ENCODE measurements at regions not wholly inside any gene's neighbourhood (a gene's known extent, or its start where the extent isn't known, plus 50 kb on each side); places are given as distances from the start of the nearest gene placed in this dataset.
"Not testable (repeated sequence)": the region's sequence is repeated elsewhere in the genome, so short reads cannot be mapped to it uniquely, and the experiment has no call there.

- not testable (repeated sequence) for H3K4me1 Mint-ChIP-seq; H3K4me3 Mint-ChIP-seq; DNase-seq (ENCODE audit: low spot score in 2 of 2); H3K27me3 Mint-ChIP-seq; ATAC-seq (replicated peaks; ENCODE audit: extremely low read depth, poor library complexity, severe bottlenecking); H3K36me3 Mint-ChIP-seq (ENCODE audit: insufficient read depth); H3K9me3 Mint-ChIP-seq; H3K27ac Mint-ChIP-seq (ENCODE audit: low read depth)
Measured at GRCh38 chrX:74025145-74025544, 172.6 kb upstream of the XIST start.

GRCh38 chrX:74023203-74023602 is 170.7 kb upstream of the XIST start:
- ATAC-seq (replicated peaks; ENCODE audit: extremely low read depth, poor library complexity, severe bottlenecking) (no peak), DNase-seq (ENCODE audit: low spot score in 2 of 2) (no peak)
- no peaks in the 10 kb centered on the region for H3K4me1 Mint-ChIP-seq
- H3K27ac Mint-ChIP-seq (ENCODE audit: low read depth): no peak overlapping the region
- no peaks in the 10 kb centered on the region for H3K36me3 Mint-ChIP-seq (ENCODE audit: insufficient read depth)
- H3K4me3 Mint-ChIP-seq: no peak overlapping the region
- H3K9me3 Mint-ChIP-seq: no peaks in the 10 kb centered on the region
- no peaks in the 10 kb centered on the region for H3K27me3 Mint-ChIP-seq

- DNase-seq (ENCODE audit: low spot score in 2 of 2) (no peak), ATAC-seq (replicated peaks; ENCODE audit: extremely low read depth, poor library complexity, severe bottlenecking) (no peak)
- Mint-ChIP-seq H3K4me3 (no peak overlapping the region), H3K36me3 (ENCODE audit: insufficient read depth) (no peaks in the 10 kb centered on the region), H3K27ac (ENCODE audit: low read depth) (no peak overlapping the region), H3K27me3 (no peaks in the 10 kb centered on the region), H3K9me3 (no peaks in the 10 kb centered on the region), H3K4me1 (no peaks in the 10 kb centered on the region)
Measured at GRCh38 chrX:74018253-74018652, 165.7 kb upstream of the XIST start.

GRCh38 chrX:74015379-74016019 is 163.0 kb upstream of the XIST start:
- Mint-ChIP-seq H3K36me3 (ENCODE audit: insufficient read depth) (peaks cover 2% of the 10 kb centered on the region), H3K27ac (ENCODE audit: low read depth) (no peak overlapping the region), H3K9me3 (no peaks in the 10 kb centered on the region), H3K27me3 (no peaks in the 10 kb centered on the region), H3K4me1 (no peaks in the 10 kb centered on the region), H3K4me3 (no peak overlapping the region)
- DNase-seq (ENCODE audit: low spot score in 2 of 2) (peak; percentile 28 to 38), ATAC-seq (replicated peaks; ENCODE audit: extremely low read depth, poor library complexity, severe bottlenecking) (no peak)

GRCh38 chrX:74009041-74009440 is 156.5 kb upstream of the XIST start:
- Mint-ChIP-seq H3K27ac (ENCODE audit: low read depth) (no peak overlapping the region), H3K9me3 (no peaks in the 10 kb centered on the region), H3K4me3 (no peak overlapping the region), H3K4me1 (no peaks in the 10 kb centered on the region), H3K27me3 (no peaks in the 10 kb centered on the region), H3K36me3 (ENCODE audit: insufficient read depth) (peaks cover 2% of the 10 kb centered on the region)
- ATAC-seq (replicated peaks; ENCODE audit: extremely low read depth, poor library complexity, severe bottlenecking) (no peak), DNase-seq (ENCODE audit: low spot score in 2 of 2) (no peak)

GRCh38 chrX:73992019-73992418 is 139.5 kb upstream of the XIST start:
- Mint-ChIP-seq H3K4me1 (no peaks in the 10 kb centered on the region), H3K4me3 (no peak overlapping the region), H3K36me3 (ENCODE audit: insufficient read depth) (peaks cover 10% of the 10 kb centered on the region), H3K27ac (ENCODE audit: low read depth) (no peak overlapping the region), H3K27me3 (no peaks in the 10 kb centered on the region), H3K9me3 (no peaks in the 10 kb centered on the region)
- ATAC-seq (replicated peaks; ENCODE audit: extremely low read depth, poor library complexity, severe bottlenecking): no peak
- DNase-seq (ENCODE audit: low spot score in 2 of 2): no peak

GRCh38 chrX:73987166-73987565 is 134.7 kb upstream of the XIST start:
- ATAC-seq (replicated peaks; ENCODE audit: extremely low read depth, poor library complexity, severe bottlenecking) (no peak), DNase-seq (ENCODE audit: low spot score in 2 of 2) (no peak)
- no peaks in the 10 kb centered on the region for H3K9me3 Mint-ChIP-seq
- no peaks in the 10 kb centered on the region for H3K4me1 Mint-ChIP-seq
- peak overlapping the region; percentile 46 for H3K27ac Mint-ChIP-seq (ENCODE audit: low read depth)
- H3K4me3 Mint-ChIP-seq: no peak overlapping the region
- peaks cover 14% of the 10 kb centered on the region for H3K36me3 Mint-ChIP-seq (ENCODE audit: insufficient read depth)
- no peaks in the 10 kb centered on the region for H3K27me3 Mint-ChIP-seq

GRCh38 chrX:73979551-73980131 is 127.1 kb upstream of the XIST start:
- H3K36me3 Mint-ChIP-seq (ENCODE audit: insufficient read depth): peaks cover 10% of the 10 kb centered on the region
- H3K4me3 Mint-ChIP-seq: no peak overlapping the region
- no peak for DNase-seq (ENCODE audit: low spot score in 2 of 2)
- H3K27me3 Mint-ChIP-seq: no peaks in the 10 kb centered on the region
- peak overlapping the region; percentile 13 for H3K27ac Mint-ChIP-seq (ENCODE audit: low read depth)
- peaks cover 23% of the 10 kb centered on the region for H3K4me1 Mint-ChIP-seq
- no peaks in the 10 kb centered on the region for H3K9me3 Mint-ChIP-seq
- ATAC-seq (replicated peaks; ENCODE audit: extremely low read depth, poor library complexity, severe bottlenecking): no peak

GRCh38 chrX:73977542-73978169 is 125.1 kb upstream of the XIST start:
- Mint-ChIP-seq H3K27me3 (no peaks in the 10 kb centered on the region), H3K4me3 (peak overlapping the region; percentile 23), H3K9me3 (no peaks in the 10 kb centered on the region), H3K27ac (ENCODE audit: low read depth) (peak overlapping the region; percentile 92), H3K4me1 (peaks cover 23% of the 10 kb centered on the region), H3K36me3 (ENCODE audit: insufficient read depth) (peaks cover 8% of the 10 kb centered on the region)
- peak in 1 of 2 donors; percentile 25 for DNase-seq (ENCODE audit: low spot score in 2 of 2)
- ATAC-seq (replicated peaks; ENCODE audit: extremely low read depth, poor library complexity, severe bottlenecking): peak; percentile 92

GRCh38 chrX:73967461-73967860 is 114.9 kb upstream of the XIST start:
- ATAC-seq (replicated peaks; ENCODE audit: extremely low read depth, poor library complexity, severe bottlenecking); H3K27me3 Mint-ChIP-seq; DNase-seq (ENCODE audit: low spot score in 2 of 2); H3K36me3 Mint-ChIP-seq (ENCODE audit: insufficient read depth); H3K9me3 Mint-ChIP-seq; H3K4me1 Mint-ChIP-seq; H3K4me3 Mint-ChIP-seq: not testable (repeated sequence)
- peak overlapping the region; percentile 69 for H3K27ac Mint-ChIP-seq (ENCODE audit: low read depth)

- peaks cover 6% of the 10 kb centered on the region for H3K4me1 Mint-ChIP-seq
- H3K27me3 Mint-ChIP-seq: no peaks in the 10 kb centered on the region
- DNase-seq (ENCODE audit: low spot score in 2 of 2): no peak
- no peak overlapping the region for H3K27ac Mint-ChIP-seq (ENCODE audit: low read depth)
- H3K9me3 Mint-ChIP-seq: no peaks in the 10 kb centered on the region
- H3K36me3 Mint-ChIP-seq (ENCODE audit: insufficient read depth): peaks cover 6% of the 10 kb centered on the region
- H3K4me3 Mint-ChIP-seq: no peak overlapping the region
- ATAC-seq (replicated peaks; ENCODE audit: extremely low read depth, poor library complexity, severe bottlenecking): no peak
Measured at GRCh38 chrX:73965833-73966232, 113.3 kb upstream of the XIST start.

- peak overlapping the region; percentile 57 for H3K27ac Mint-ChIP-seq (ENCODE audit: low read depth)
- peaks cover 6% of the 10 kb centered on the region for H3K4me1 Mint-ChIP-seq
- H3K9me3 Mint-ChIP-seq: no peaks in the 10 kb centered on the region
- ATAC-seq (replicated peaks; ENCODE audit: extremely low read depth, poor library complexity, severe bottlenecking): no peak
- no peaks in the 10 kb centered on the region for H3K27me3 Mint-ChIP-seq
- DNase-seq (ENCODE audit: low spot score in 2 of 2): no peak
- peaks cover 6% of the 10 kb centered on the region for H3K36me3 Mint-ChIP-seq (ENCODE audit: insufficient read depth)
- H3K4me3 Mint-ChIP-seq: no peak overlapping the region
Measured at GRCh38 chrX:73964579-73964978, 112.1 kb upstream of the XIST start.

GRCh38 chrX:73963682-73964081 is 111.2 kb upstream of the XIST start:
- DNase-seq (ENCODE audit: low spot score in 2 of 2) (no peak), ATAC-seq (replicated peaks; ENCODE audit: extremely low read depth, poor library complexity, severe bottlenecking) (no peak)
- H3K36me3 Mint-ChIP-seq (ENCODE audit: insufficient read depth): peaks cover 6% of the 10 kb centered on the region
- no peaks in the 10 kb centered on the region for H3K9me3 Mint-ChIP-seq
- H3K27me3 Mint-ChIP-seq: no peaks in the 10 kb centered on the region
- H3K27ac Mint-ChIP-seq (ENCODE audit: low read depth): peak overlapping the region; percentile 57
- no peak overlapping the region for H3K4me3 Mint-ChIP-seq
- H3K4me1 Mint-ChIP-seq: peaks cover 10% of the 10 kb centered on the region
